ENCODE measurements at regions not wholly inside any gene's neighbourhood (a gene's known extent, or its start where the extent isn't known, plus 50 kb on each side); places are given as distances from the start of the nearest gene placed in this dataset.
"Not testable (repeated sequence)": the region's sequence is repeated elsewhere in the genome, so short reads cannot be mapped to it uniquely, and the experiment has no call there.

- H3K79me2 ChIP-seq (replicated peaks; ENCODE audit: insufficient read depth, low read length): no peaks in the 10 kb centered on the region
- H3K36me3 ChIP-seq (ENCODE audit: insufficient read depth, low read length): no peaks in the 10 kb centered on the region
- H3K27ac ChIP-seq (ENCODE audit: low read length): no peak overlapping the region
- no peak overlapping the region for H3K9ac ChIP-seq (ENCODE audit: low read length)
- TF ChIP-seq MXI1 (conservative IDR thresholded peaks at IDR 0.05; ENCODE audit: poor library complexity, severe bottlenecking): no peak
- no peak for TF ChIP-seq EZH2 (IDR thresholded peaks at IDR 0.05; ENCODE audit: borderline replicate concordance, insufficient read depth, low read length, poor library complexity, severe bottlenecking)
- TF ChIP-seq SMC3 (conservative IDR thresholded peaks at IDR 0.05; ENCODE audit: poor library complexity): no peak
- no peak for TF ChIP-seq TAF1 (IDR thresholded peaks at IDR 0.05; ENCODE audit: low read depth)
- TF ChIP-seq POLR2AphosphoS5 (IDR thresholded peaks at IDR 0.05): no peak
- TF ChIP-seq REST (IDR thresholded peaks at IDR 0.05; ENCODE audit: borderline replicate concordance): no peak
- TF ChIP-seq EP300 (conservative IDR thresholded peaks at IDR 0.05; ENCODE audit: poor library complexity, severe bottlenecking): no peak
- no peak for TF ChIP-seq RAD21 (conservative IDR thresholded peaks at IDR 0.05)
- TF ChIP-seq CTCF (IDR thresholded peaks at IDR 0.05; ENCODE audit: poor library complexity, severe bottlenecking): no peak
- no peak overlapping the region for H3K4me3 ChIP-seq (ENCODE audit: low read length)
- no peaks in the 10 kb centered on the region for H3K9me2 ChIP-seq (ENCODE audit: insufficient read depth, low read length)
- H3K27me3 ChIP-seq (ENCODE audit: insufficient read depth, low read depth, low read length): no peaks in the 10 kb centered on the region
- no peaks in the 10 kb centered on the region for H3K9me3 ChIP-seq (ENCODE audit: low read length)
- no peak overlapping the region for H2AFZ ChIP-seq (ENCODE audit: low read depth, low read length)
- H3F3A ChIP-seq (ENCODE audit: insufficient read depth, low read length, poor library complexity, severe bottlenecking): no peaks in the 10 kb centered on the region
- H4K20me1 ChIP-seq (ENCODE audit: insufficient read depth): no peaks in the 10 kb centered on the region
- H3K4me2 ChIP-seq (ENCODE audit: low read length): no peak overlapping the region
Observed at GRCh38 chr2:63701406-63701805, 112.6 kb downstream of the MDH1 start.

- not testable (repeated sequence) for H3K27ac ChIP-seq (ENCODE audit: low read length); H3K36me3 ChIP-seq (ENCODE audit: insufficient read depth, low read length); H3K27me3 ChIP-seq (ENCODE audit: insufficient read depth, low read depth, low read length); H4K20me1 ChIP-seq (ENCODE audit: insufficient read depth); H3K4me3 ChIP-seq (ENCODE audit: low read length); H3K9ac ChIP-seq (ENCODE audit: low read length); H3K9me2 ChIP-seq (ENCODE audit: insufficient read depth, low read length); H3K79me2 ChIP-seq (replicated peaks; ENCODE audit: insufficient read depth, low read length); H3F3A ChIP-seq (ENCODE audit: insufficient read depth, low read length, poor library complexity, severe bottlenecking); H3K4me2 ChIP-seq (ENCODE audit: low read length); H2AFZ ChIP-seq (ENCODE audit: low read depth, low read length); H3K9me3 ChIP-seq (ENCODE audit: low read length)
Observed at GRCh38 chr2:63706084-63706483, 117.3 kb downstream of the MDH1 start.

GRCh38 chr2:63710732-63711131 is 122.0 kb downstream of the MDH1 start:
- Histone ChIP-seq H3K9me2 (ENCODE audit: insufficient read depth, low read length) (no peaks in the 10 kb centered on the region), H4K20me1 (ENCODE audit: insufficient read depth) (no peaks in the 10 kb centered on the region), H3K79me2 (replicated peaks; ENCODE audit: insufficient read depth, low read length) (no peaks in the 10 kb centered on the region), H3K9ac (ENCODE audit: low read length) (no peak overlapping the region), H3F3A (ENCODE audit: insufficient read depth, low read length, poor library complexity, severe bottlenecking) (no peaks in the 10 kb centered on the region), H2AFZ (ENCODE audit: low read depth, low read length) (no peak overlapping the region), H3K9me3 (ENCODE audit: low read length) (no peaks in the 10 kb centered on the region), H3K27me3 (ENCODE audit: insufficient read depth, low read depth, low read length) (no peaks in the 10 kb centered on the region), H3K36me3 (ENCODE audit: insufficient read depth, low read length) (no peaks in the 10 kb centered on the region), H3K4me3 (ENCODE audit: low read length) (no peak overlapping the region), H3K4me2 (ENCODE audit: low read length) (no peak overlapping the region), H3K27ac (ENCODE audit: low read length) (no peak overlapping the region)
- TF ChIP-seq TAF1 (IDR thresholded peaks at IDR 0.05; ENCODE audit: low read depth) (no peak), REST (IDR thresholded peaks at IDR 0.05; ENCODE audit: borderline replicate concordance) (no peak), EZH2 (IDR thresholded peaks at IDR 0.05; ENCODE audit: borderline replicate concordance, insufficient read depth, low read length, poor library complexity, severe bottlenecking) (no peak), SMC3 (conservative IDR thresholded peaks at IDR 0.05; ENCODE audit: poor library complexity) (no peak), RAD21 (conservative IDR thresholded peaks at IDR 0.05) (no peak), CTCF (IDR thresholded peaks at IDR 0.05; ENCODE audit: poor library complexity, severe bottlenecking) (no peak), MXI1 (conservative IDR thresholded peaks at IDR 0.05; ENCODE audit: poor library complexity, severe bottlenecking) (no peak), POLR2AphosphoS5 (IDR thresholded peaks at IDR 0.05) (no peak), EP300 (conservative IDR thresholded peaks at IDR 0.05; ENCODE audit: poor library complexity, severe bottlenecking) (no peak)

Data from neural cell (in vitro differentiated cells).